K562 (cell line): ENCODE measurements at regions not wholly inside any gene's neighbourhood (a gene's known extent, or its start where the extent isn't known, plus 50 kb on each side); places are given as distances from the start of the nearest gene placed in this dataset.
A peak's percentile ranks its signal among the peaks of the same experiment; 100 is the strongest.

Source experiments
- ATAC-seq: fragments of 200-7000 bp; cut with Tn5 transposase; 3 replicates; pipeline ENCODE4 v1.9.1; 2020; ENCODE audit warnings: moderate library complexity
- BruUV-seq: library from RNA; stranded (reverse); fragments of 400-500 nt; replicated peaks from 2 replicates; lab custom pipeline; 2021; lab: Mats Ljungman, UMichigan
- CTCF ChIA-PET: fragments of 300-600 bp; formaldehyde crosslinking; extraction: SDS; loops from one replicate; lab custom pipeline; 2021; ENCODE audit warnings: low intra/inter-chr PET ratio; lab: Yijun Ruan, JAX
- POLR2A ChIA-PET: fragments of 300-600, 350-650 bp; sonication (Branson Sonifier 250); formaldehyde crosslinking; extraction: SDS; loops from one replicate; lab custom pipeline; 2021; ENCODE audit warnings: antibody characterized with exemption, inconsistent platforms; lab: Yijun Ruan, JAX
- DNase-seq, 4 experiments: peaks; one replicate each; pipeline versions ENCODE4 v3.0.0 to v3.0.0-alpha.2; 2011 to 2018; ENCODE audit warnings: low spot score in 3 of 4, mixed read lengths in 3 of 4; ENCODE audit errors: extremely low read depth in 1 of 4
- FAIRE-seq: peaks from 2 replicates; lab custom pipeline; 2011; peaks lifted over from hg19 to GRCh38; lab: Jason Lieb, UNC
- H2AFZ ChIP-seq: 2 replicates; pipeline ENCODE4 v1.6.0; 2011; ENCODE audit warnings: low read depth, low read length, control low read depth, inconsistent platforms
- H3K27ac ChIP-seq: fragments of 200-600 bp; 3 replicates; pipeline ENCODE4 v1.8.0; 2011; ENCODE audit warnings: low read depth, mild to moderate bottlenecking, control low read depth, inconsistent platforms, low read length, moderate library complexity, mixed read lengths; ENCODE audit errors: extremely low read depth
- H3K27me3 ChIP-seq, 2 experiments: fragments of 300-600 bp in 1 of 2; 2 replicates in 1 of 2; 3 replicates in 1 of 2; pipeline versions ENCODE4 v1.6.0 to v1.8.0; 2011; ENCODE audit warnings: inconsistent platforms in 2 of 2, low read length in 2 of 2, mild to moderate bottlenecking in 1 of 2, mixed read lengths in 1 of 2, moderate library complexity in 1 of 2; ENCODE audit not compliant: control insufficient read depth in 2 of 2, insufficient read depth in 2 of 2
- H3K36me3 ChIP-seq: fragments of 300-600 bp; 3 replicates; pipeline ENCODE4 v1.8.0; 2011; ENCODE audit warnings: mild to moderate bottlenecking, low read length, inconsistent platforms; ENCODE audit not compliant: control insufficient read depth, insufficient read depth
- H3K4me1 ChIP-seq, 2 experiments: fragments of 200-600 bp in 1 of 2; replicated peaks in 1 of 2; 2 replicates in 1 of 2; 3 replicates in 1 of 2; pipeline versions ENCODE4 v1.5.1 to v1.8.0; 2011; ENCODE audit warnings: inconsistent platforms in 2 of 2, low read length in 2 of 2, mild to moderate bottlenecking in 1 of 2, mixed read lengths in 1 of 2, moderate library complexity in 1 of 2; ENCODE audit not compliant: control insufficient read depth in 2 of 2, insufficient read depth in 2 of 2
- H3K4me2 ChIP-seq: 2 replicates; pipeline ENCODE4 v1.6.1; 2011; ENCODE audit warnings: low read length, control low read depth, inconsistent platforms, mixed read lengths; ENCODE audit not compliant: insufficient read depth
- H3K4me3 ChIP-seq: fragments of 200-600 bp; sonication (generic), shearing (Covaris generic); 2 replicates; pipeline ENCODE4 v1.5.1; 2016; ENCODE audit warnings: control low read depth, inconsistent platforms
- H3K79me2 ChIP-seq: fragments of 200-600 bp; 3 replicates; pipeline ENCODE4 v1.8.0; 2011; ENCODE audit warnings: low read length, inconsistent platforms; ENCODE audit not compliant: control insufficient read depth, insufficient read depth
- H3K9ac ChIP-seq, 2 experiments: 2 replicates each; pipeline versions ENCODE4 v1.6.0 to v1.6.1; 2011; ENCODE audit warnings: low read depth in 2 of 2, low read length in 2 of 2, control low read depth in 1 of 2, inconsistent platforms in 1 of 2, mild to moderate bottlenecking in 1 of 2, mixed read lengths in 1 of 2; ENCODE audit not compliant: insufficient read depth in 1 of 2
- H3K9me1 ChIP-seq: one replicate; pipeline ENCODE4 v1.6.0; 2011; ENCODE audit warnings: inconsistent platforms, mild to moderate bottlenecking, low read length, moderate library complexity; ENCODE audit not compliant: control insufficient read depth, insufficient read depth
- H3K9me3 ChIP-seq: replicated peaks from 2 replicates; pipeline ENCODE4 v1.5.1; 2011; ENCODE audit warnings: low read depth, low read length, inconsistent platforms; ENCODE audit not compliant: control insufficient read depth, insufficient read depth
- H4K20me1 ChIP-seq: replicated peaks from 2 replicates; pipeline ENCODE4 v1.6.1; 2011; ENCODE audit warnings: low read length, inconsistent platforms, mixed read lengths; ENCODE audit not compliant: control insufficient read depth, insufficient read depth
- ATF2 ChIP-seq: sonication (generic); formaldehyde crosslinking; IDR thresholded peaks from 2 replicates; pipeline ENCODE4 v1.8.1; 2022; ENCODE audit warnings: missing genetic modification reagents
- CBX3 ChIP-seq, 2 experiments: IDR thresholded peaks; 1 replicate in 1 of 2; 2 replicates in 1 of 2; pipeline ENCODE4 v1.6.1; 2012; ENCODE audit warnings: inconsistent platforms in 2 of 2, low read length in 2 of 2, borderline replicate concordance in 1 of 2, control low read depth in 1 of 2
- CREBBP ChIP-seq: IDR thresholded peaks from one replicate; pipeline ENCODE4 v1.6.1; 2012; ENCODE audit warnings: low read depth, mild to moderate bottlenecking, control low read depth, inconsistent platforms, low read length
- DEAF1 ChIP-seq: fragments of 450-650 bp; formaldehyde crosslinking; IDR thresholded peaks from 2 replicates; pipeline ENCODE4 v1.4.0; 2020; ENCODE audit warnings: mild to moderate bottlenecking, moderate library complexity
- EWSR1 ChIP-seq: fragments of 450-650 bp; IDR thresholded peaks from 2 replicates; pipeline ENCODE4 v1.6.1; 2018; ENCODE audit warnings: borderline replicate concordance, mild to moderate bottlenecking, low read depth, moderate library complexity; ENCODE audit not compliant: partially characterized antibody
- JUNB ChIP-seq: fragments of 450-650 bp; formaldehyde crosslinking; conservative IDR thresholded peaks from 2 replicates; pipeline ENCODE4 v1.4.0; 2020; ENCODE audit warnings: mild to moderate bottlenecking
- KDM4B ChIP-seq, 2 experiments: fragments of 450-650 bp in 1 of 2; sonication (generic) in 1 of 2; IDR thresholded peaks; 2 replicates each; pipeline ENCODE4 v1.6.1; 2016 to 2017; ENCODE audit warnings: borderline replicate concordance in 2 of 2, antibody characterized with exemption in 1 of 2, low read depth in 1 of 2, mild to moderate bottlenecking in 1 of 2
- KHSRP ChIP-seq: fragments of 450-650 bp; IDR thresholded peaks from 2 replicates; pipeline ENCODE4 v1.6.1; 2017
- POU5F1 ChIP-seq: fragments of 150-350 bp; IDR thresholded peaks from 2 replicates; pipeline ENCODE4 v1.6.1; 2014; ENCODE audit warnings: borderline replicate concordance, low read length, low read depth, mild to moderate bottlenecking; ENCODE audit not compliant: partially characterized antibody
- RAD51 ChIP-seq: fragments of 450-650 bp; IDR thresholded peaks from 2 replicates; pipeline ENCODE4 v1.7.1; 2016; ENCODE audit warnings: low read depth, mild to moderate bottlenecking, borderline replicate concordance
- TCF15 ChIP-seq: fragments of 250-450 bp; sonication (Bioruptor Pico); IDR thresholded peaks from 2 replicates; pipeline ENCODE4 v1.8.0; 2022; ENCODE audit warnings: moderate library complexity, mild to moderate bottlenecking, inconsistent platforms
- TCF7L2 ChIP-seq: fragments of 150-350 bp; IDR thresholded peaks from 2 replicates; pipeline ENCODE4 v1.6.1; 2016; ENCODE audit warnings: low read depth, mild to moderate bottlenecking, low read length, moderate library complexity
- ZNF146 ChIP-seq: IDR thresholded peaks from one replicate; pipeline ENCODE4 v1.6.1; 2018; ENCODE audit warnings: missing compliant biosample characterization; ENCODE audit not compliant: unreplicated experiment
- WGBS: fragments of 100-300 bp; shearing (Covaris generic); methylation state at CpG from one replicate; pipeline ENCODE4 v1.1.6; 2016; ENCODE audit warnings: low coverage, mixed read lengths; ENCODE audit not compliant: insufficient coverage; ENCODE audit errors: missing lambda C conversion rate; 5-methylcytosine and 5-hydroxymethylcytosine counted together
- in situ Hi-C: fragments of 300-500 bp; cut with MboI; formaldehyde crosslinking; loops from 4 replicates; pipeline ENCODE4 v1.15.0; 2018; ENCODE audit warnings: inconsistent platforms, mixed read lengths
- intact Hi-C: fragments of 100-400 bp; cut with micrococcal nuclease; formaldehyde crosslinking; loops from 2 replicates; pipeline ENCODE4 v1.14.2; 2022

- intact Hi-C loops: no loop called here
- H3K79me2 ChIP-seq: no peaks in the 10 kb centered on the region
- DNase-seq (no peak), FAIRE-seq (no peak), ATAC-seq (no peak)
- no peak overlapping the region for H3K4me2 ChIP-seq
- no peak overlapping the region for H3K9ac ChIP-seq
- no peaks in the 10 kb centered on the region for H3K9me1 ChIP-seq
- ChIA-PET POLR2A (no interaction called here), CTCF (no interaction called here)
- TF ChIP-seq CBX3 (IDR thresholded peaks at IDR 0.05; ENCODE audit: borderline replicate concordance in 1 of 2, low read length in 2 of 2): peak in 1 of 2 experiments; percentile 81; a peak in 1 of 3 replicates
- no peak for TF ChIP-seq RAD51
- WGBS: 2% methylated on average over 5 of the region's 5 CpGs
- no TSS peak for BruUV-seq
- in situ Hi-C loops: no loop called here
- no peaks in the 10 kb centered on the region for H3K9me3 ChIP-seq
- H4K20me1 ChIP-seq: no peaks in the 10 kb centered on the region
- no peaks in the 10 kb centered on the region for H3K36me3 ChIP-seq
- H3K4me1 ChIP-seq: no peaks in the 10 kb centered on the region
- H3K27ac ChIP-seq: no peak overlapping the region
- H3K27me3 ChIP-seq: no peaks in the 10 kb centered on the region
- no peak overlapping the region for H2AFZ ChIP-seq
- H3K4me3 ChIP-seq: no peak overlapping the region
These were observed 99.2 kb upstream of the ZNF521 start for GRCh38 chr18:25451077-25451658.

- no peak for DNase-seq
- no peaks in the 10 kb centered on the region; the same call in 1 of the 2 replicates for H3K9me3 ChIP-seq
- FAIRE-seq: no peak
- no peaks in the 10 kb centered on the region for H3K79me2 ChIP-seq
- H3K27me3 ChIP-seq: no peaks in the 10 kb centered on the region
- no peaks in the 10 kb centered on the region for H3K9me1 ChIP-seq
- no peaks in the 10 kb centered on the region for H3K36me3 ChIP-seq
- ChIA-PET CTCF (no interaction called here), POLR2A (no interaction called here)
- H3K27ac ChIP-seq: no peak overlapping the region
- no peak overlapping the region for H2AFZ ChIP-seq
- in situ Hi-C loops: no loop called here
- no peak for ATAC-seq
- no TSS peak for BruUV-seq
- H3K4me1 ChIP-seq: no peaks in the 10 kb centered on the region
- H3K9ac ChIP-seq: no peak overlapping the region
- H3K4me3 ChIP-seq: no peak overlapping the region
- no peaks in the 10 kb centered on the region for H4K20me1 ChIP-seq
- intact Hi-C loops: no loop called here
- no peak overlapping the region for H3K4me2 ChIP-seq
- TF ChIP-seq CREBBP (no peak), POU5F1 (no peak), TCF7L2 (no peak), ATF2 (CRISPR knock-in tag) (no peak), KHSRP (no peak), EWSR1 (no peak), DEAF1 (CRISPR knock-in tag) (no peak), TCF15 (CRISPR knock-in tag) (no peak), KDM4B (IDR thresholded peaks at IDR 0.05; ENCODE audit: borderline replicate concordance in 2 of 2, low read depth in 1 of 2) (no peak), ZNF146 (CRISPR knock-in tag) (no peak), JUNB (CRISPR knock-in tag) (no peak)
These were observed 97.1 kb upstream of the ZNF521 start for GRCh38 chr18:25449046-25449445.
